Stimulated activated naive CD8-positive, alpha-beta T cell treated with anti-CD3 and anti-CD28 coated beads, Interleukin-15, amount 100 ng/mL, for 72 hours (primary cell): ENCODE measurements at regions not wholly inside any gene's neighbourhood (a gene's known extent, or its start where the extent isn't known, plus 50 kb on each side); places are given as distances from the start of the nearest gene placed in this dataset.

Source experiments
- ATAC-seq: fragments of 150-1000 bp; cut with Tn5 transposase; 2 replicates; pipeline ENCODE4 v1.10.0; 2021; ENCODE audit warnings: mild to moderate bottlenecking, moderate library complexity
- DNase-seq, 2 donors: peaks; one replicate each; pipeline ENCODE4 v3.0.0; 2021 to 2022
- H3K27ac Mint-ChIP-seq, 2 donors: one replicate each; pipeline ENCODE4 v1.8.0; 2022; ENCODE audit warnings: mild to moderate bottlenecking in 2 of 2, mixed read lengths in 2 of 2, moderate library complexity in 2 of 2
- H3K27me3 Mint-ChIP-seq: one replicate; pipeline ENCODE4 v1.8.0; 2022; ENCODE audit warnings: mixed read lengths
- H3K4me1 Mint-ChIP-seq: one replicate; pipeline ENCODE4 v1.8.0; 2022; ENCODE audit warnings: mild to moderate bottlenecking, mixed read lengths
- H3K4me3 Mint-ChIP-seq, 2 donors: one replicate each; pipeline ENCODE4 v1.8.0; 2022; ENCODE audit warnings: mild to moderate bottlenecking in 2 of 2, mixed read lengths in 2 of 2, moderate library complexity in 1 of 2
- H3K9me3 Mint-ChIP-seq, 2 donors: one replicate each; pipeline ENCODE4 v1.8.0; 2022; ENCODE audit warnings: mixed read lengths in 2 of 2

- Mint-ChIP-seq H3K4me3 (no peak overlapping the region), H3K9me3 (no peaks in the 10 kb centered on the region), H3K27ac (no peak overlapping the region), H3K27me3 (peaks cover 18% of the 10 kb centered on the region), H3K4me1 (no peaks in the 10 kb centered on the region)
- DNase-seq (no peak), ATAC-seq (no peak)
Observed at GRCh38 chr2:224276251-224276650, 125.7 kb downstream of the FAM124B start.

- Mint-ChIP-seq H3K4me3 (no peak overlapping the region), H3K27ac (no peak overlapping the region), H3K27me3 (peaks cover 16% of the 10 kb centered on the region), H3K9me3 (no peaks in the 10 kb centered on the region), H3K4me1 (no peaks in the 10 kb centered on the region)
- DNase-seq, result no peak
- ATAC-seq, result no peak
Observed at GRCh38 chr2:224272237-224272910, 129.5 kb downstream of the FAM124B start.

- Mint-ChIP-seq H3K4me3 (no peak overlapping the region), H3K27me3 (peaks cover 16% of the 10 kb centered on the region), H3K27ac (peak overlapping the region in 1 of 2 donors; percentile 74), H3K4me1 (no peaks in the 10 kb centered on the region), H3K9me3 (no peaks in the 10 kb centered on the region)
- ATAC-seq (no peak), DNase-seq (no peak)
Observed at GRCh38 chr2:224271617-224272236, 130.2 kb downstream of the FAM124B start.

GRCh38 chr2:224268441-224268840, 133.5 kb downstream of the FAM124B start:
- peaks cover 25% of the 10 kb centered on the region for H3K27me3 Mint-ChIP-seq
- ATAC-seq (no peak), DNase-seq (no peak)
- H3K4me3 Mint-ChIP-seq, result no peak overlapping the region
- H3K4me1 Mint-ChIP-seq, result no peaks in the 10 kb centered on the region
- H3K27ac Mint-ChIP-seq, result no peak overlapping the region
- H3K9me3 Mint-ChIP-seq, result no peaks in the 10 kb centered on the region

- H3K9me3 Mint-ChIP-seq, result no peaks in the 10 kb centered on the region
- peaks cover 12% of the 10 kb centered on the region for H3K4me1 Mint-ChIP-seq
- H3K27ac Mint-ChIP-seq, result no peak overlapping the region
- peaks cover 32% of the 10 kb centered on the region for H3K27me3 Mint-ChIP-seq
- no peak overlapping the region for H3K4me3 Mint-ChIP-seq
- DNase-seq (no peak), ATAC-seq (no peak)
Observed at GRCh38 chr2:224264259-224264658, 137.6 kb downstream of the FAM124B start.

GRCh38 chr2:224263571-224264043, 138.3 kb downstream of the FAM124B start:
- no peak overlapping the region for H3K27ac Mint-ChIP-seq
- peaks cover 38% of the 10 kb centered on the region for H3K27me3 Mint-ChIP-seq
- H3K4me1 Mint-ChIP-seq, result peaks cover 12% of the 10 kb centered on the region
- H3K4me3 Mint-ChIP-seq, result no peak overlapping the region
- DNase-seq (no peak), ATAC-seq (no peak)
- no peaks in the 10 kb centered on the region for H3K9me3 Mint-ChIP-seq

GRCh38 chr2:224261326-224261725, 140.6 kb downstream of the FAM124B start:
- no peaks in the 10 kb centered on the region for H3K9me3 Mint-ChIP-seq
- H3K27ac Mint-ChIP-seq, result no peak overlapping the region
- H3K27me3 Mint-ChIP-seq, result peaks cover 39% of the 10 kb centered on the region
- DNase-seq (no peak), ATAC-seq (no peak)
- peaks cover 12% of the 10 kb centered on the region for H3K4me1 Mint-ChIP-seq
- H3K4me3 Mint-ChIP-seq, result no peak overlapping the region

GRCh38 chr2:224260372-224261020, 141.4 kb downstream of the FAM124B start:
- Mint-ChIP-seq H3K4me1 (peaks cover 12% of the 10 kb centered on the region), H3K9me3 (no peaks in the 10 kb centered on the region), H3K4me3 (no peak overlapping the region), H3K27ac (peak overlapping the region in 1 of 2 donors; percentile 52), H3K27me3 (peaks cover 33% of the 10 kb centered on the region)
- no peak for DNase-seq
- ATAC-seq, result peak; percentile 60

- ATAC-seq (no peak), DNase-seq (no peak)
- Mint-ChIP-seq H3K9me3 (no peaks in the 10 kb centered on the region), H3K27ac (no peak overlapping the region), H3K4me3 (no peak overlapping the region), H3K4me1 (peaks cover 12% of the 10 kb centered on the region), H3K27me3 (peaks cover 30% of the 10 kb centered on the region)
Observed at GRCh38 chr2:224259831-224260230, 142.1 kb downstream of the FAM124B start.

- Mint-ChIP-seq H3K4me1 (peaks cover 12% of the 10 kb centered on the region), H3K9me3 (no peaks in the 10 kb centered on the region), H3K27me3 (peaks cover 46% of the 10 kb centered on the region), H3K27ac (no peak overlapping the region), H3K4me3 (no peak overlapping the region)
- no peak for DNase-seq
- ATAC-seq, result no peak
Observed at GRCh38 chr2:224258059-224258458, 143.8 kb downstream of the FAM124B start.

- no peak for DNase-seq
- Mint-ChIP-seq H3K4me1 (peaks cover 12% of the 10 kb centered on the region), H3K27me3 (peaks cover 41% of the 10 kb centered on the region), H3K27ac (no peak overlapping the region), H3K4me3 (no peak overlapping the region), H3K9me3 (no peaks in the 10 kb centered on the region)
- ATAC-seq, result no peak
Observed at GRCh38 chr2:224257156-224257555, 144.8 kb downstream of the FAM124B start.

- Mint-ChIP-seq H3K9me3 (no peaks in the 10 kb centered on the region), H3K4me3 (no peak overlapping the region), H3K4me1 (no peaks in the 10 kb centered on the region), H3K27ac (no peak overlapping the region), H3K27me3 (peaks cover 24% of the 10 kb centered on the region)
- ATAC-seq (no peak), DNase-seq (no peak)
Observed at GRCh38 chr2:224253464-224253863, 148.4 kb downstream of the FAM124B start.

GRCh38 chr2:224252631-224253030, 149.3 kb downstream of the FAM124B start:
- ATAC-seq (no peak), DNase-seq (no peak)
- Mint-ChIP-seq H3K9me3 (no peaks in the 10 kb centered on the region), H3K4me3 (no peak overlapping the region), H3K27ac (no peak overlapping the region), H3K27me3 (peaks cover 24% of the 10 kb centered on the region), H3K4me1 (no peaks in the 10 kb centered on the region)

GRCh38 chr2:224248944-224249371, 152.9 kb downstream of the FAM124B start:
- H3K4me3 Mint-ChIP-seq, result no peak overlapping the region
- H3K27ac Mint-ChIP-seq, result no peak overlapping the region
- peaks cover 18% of the 10 kb centered on the region for H3K27me3 Mint-ChIP-seq
- no peaks in the 10 kb centered on the region for H3K4me1 Mint-ChIP-seq
- DNase-seq (no peak), ATAC-seq (no peak)
- no peaks in the 10 kb centered on the region for H3K9me3 Mint-ChIP-seq

GRCh38 chr2:224242561-224242960, 159.3 kb downstream of the FAM124B start:
- Mint-ChIP-seq H3K27me3 (peaks cover 16% of the 10 kb centered on the region), H3K4me3 (no peak overlapping the region), H3K9me3 (no peaks in the 10 kb centered on the region), H3K4me1 (no peaks in the 10 kb centered on the region), H3K27ac (no peak overlapping the region)
- ATAC-seq (no peak), DNase-seq (no peak)

GRCh38 chr2:224241812-224242211, 160.1 kb downstream of the FAM124B start:
- Mint-ChIP-seq H3K4me1 (no peaks in the 10 kb centered on the region), H3K27me3 (peaks cover 16% of the 10 kb centered on the region), H3K4me3 (no peak overlapping the region), H3K9me3 (peaks cover 0 to 5% of the 10 kb centered on the region in 2 donors), H3K27ac (no peak overlapping the region)
- no peak for DNase-seq
- ATAC-seq, result no peak
